LNCAP (cell line): ENCODE measurements at regions not wholly inside any gene's neighbourhood (a gene's known extent, or its start where the extent isn't known, plus 50 kb on each side); places are given as distances from the start of the nearest gene placed in this dataset.

Experiments
- TF ChIP-seq, protein P1 (sequence below): fragments of 450-650 bp; IDR thresholded peaks from 2 replicates; pipeline ENCODE4 v1.5.1; 2017; ENCODE audit warnings: mild to moderate bottlenecking

DNA sequence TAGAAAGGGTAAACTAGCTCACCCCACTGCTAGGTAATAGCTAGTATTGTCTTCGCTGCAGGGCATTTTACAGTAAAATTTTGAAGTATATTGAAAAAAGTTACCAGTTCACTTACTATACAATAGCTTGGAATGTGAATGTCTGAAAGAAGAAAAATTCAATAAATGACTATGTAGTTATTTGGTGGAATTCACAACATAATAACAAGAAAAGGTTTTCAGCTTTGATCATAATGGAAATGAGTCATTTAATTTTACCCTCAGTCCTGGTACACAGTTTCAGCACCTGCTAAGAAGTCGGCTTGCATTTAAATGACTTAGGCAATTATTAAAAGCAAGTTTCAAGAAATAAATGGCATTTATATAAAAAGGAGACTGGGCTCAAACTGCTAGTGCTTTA is 90.4 kb downstream of the NUP35 start:
- TF ChIP-seq, protein P1, sequence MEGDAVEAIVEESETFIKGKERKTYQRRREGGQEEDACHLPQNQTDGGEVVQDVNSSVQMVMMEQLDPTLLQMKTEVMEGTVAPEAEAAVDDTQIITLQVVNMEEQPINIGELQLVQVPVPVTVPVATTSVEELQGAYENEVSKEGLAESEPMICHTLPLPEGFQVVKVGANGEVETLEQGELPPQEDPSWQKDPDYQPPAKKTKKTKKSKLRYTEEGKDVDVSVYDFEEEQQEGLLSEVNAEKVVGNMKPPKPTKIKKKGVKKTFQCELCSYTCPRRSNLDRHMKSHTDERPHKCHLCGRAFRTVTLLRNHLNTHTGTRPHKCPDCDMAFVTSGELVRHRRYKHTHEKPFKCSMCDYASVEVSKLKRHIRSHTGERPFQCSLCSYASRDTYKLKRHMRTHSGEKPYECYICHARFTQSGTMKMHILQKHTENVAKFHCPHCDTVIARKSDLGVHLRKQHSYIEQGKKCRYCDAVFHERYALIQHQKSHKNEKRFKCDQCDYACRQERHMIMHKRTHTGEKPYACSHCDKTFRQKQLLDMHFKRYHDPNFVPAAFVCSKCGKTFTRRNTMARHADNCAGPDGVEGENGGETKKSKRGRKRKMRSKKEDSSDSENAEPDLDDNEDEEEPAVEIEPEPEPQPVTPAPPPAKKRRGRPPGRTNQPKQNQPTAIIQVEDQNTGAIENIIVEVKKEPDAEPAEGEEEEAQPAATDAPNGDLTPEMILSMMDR = no peak

DNA sequence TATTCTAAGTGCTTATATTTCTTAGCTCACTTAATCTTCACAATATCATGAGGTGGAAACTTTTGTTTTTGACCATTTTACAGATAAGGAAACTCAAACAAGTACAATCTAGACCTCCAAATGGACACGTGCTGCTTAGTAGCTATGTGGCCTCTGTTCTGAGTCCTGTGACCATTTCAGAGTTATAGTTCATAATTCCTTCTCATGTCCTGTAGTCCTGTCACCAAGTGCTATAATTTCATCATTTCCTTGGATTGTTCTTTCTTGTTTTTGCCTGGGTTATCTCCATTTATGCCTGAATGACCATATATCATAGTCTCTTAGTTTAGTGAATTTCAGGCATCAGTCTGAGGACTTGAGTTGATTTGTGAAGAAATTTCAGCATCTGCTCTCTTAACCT is 91.7 kb downstream of the NUP35 start:
- TF ChIP-seq, protein P1 = no peak

DNA sequence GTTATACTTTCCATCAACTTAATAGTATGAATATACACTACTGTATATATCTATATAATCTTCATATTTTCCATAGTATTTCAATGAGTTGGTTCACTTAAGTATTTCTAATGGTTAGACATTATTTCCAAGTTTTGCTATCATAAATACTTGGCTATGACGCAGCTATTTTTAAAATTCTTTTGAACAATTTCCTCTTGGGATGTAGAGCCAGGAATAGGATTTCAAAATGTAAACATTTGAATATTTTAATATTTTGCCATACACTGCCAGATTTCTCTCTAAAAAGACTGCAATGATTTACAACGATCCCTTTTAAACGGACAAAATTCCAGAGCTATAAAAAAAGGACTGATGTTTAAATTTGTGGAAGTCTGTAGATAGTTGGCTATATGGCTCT is 95.6 kb downstream of the NUP35 start:
- TF ChIP-seq, protein P1 = no peak

DNA sequence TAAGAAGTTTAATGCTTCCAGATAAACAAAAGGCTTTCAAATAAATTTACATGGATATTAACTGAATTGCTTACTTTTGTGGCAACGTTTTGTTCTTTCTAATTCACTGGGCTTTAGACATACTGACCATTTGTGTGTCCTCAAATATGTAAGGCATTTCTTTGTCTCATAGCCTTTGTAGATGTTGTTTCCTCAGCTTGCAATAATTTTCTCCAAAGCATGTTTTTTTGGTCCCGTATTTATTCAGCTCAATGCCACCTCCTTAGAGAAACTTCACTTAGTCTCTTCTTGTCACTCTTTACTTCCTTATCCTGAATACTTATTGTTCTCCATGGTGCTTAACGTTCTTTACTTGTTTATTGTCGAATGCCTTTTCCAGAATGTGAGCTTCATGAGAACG is 98.5 kb downstream of the NUP35 start:
- TF ChIP-seq, protein P1 = no peak

DNA sequence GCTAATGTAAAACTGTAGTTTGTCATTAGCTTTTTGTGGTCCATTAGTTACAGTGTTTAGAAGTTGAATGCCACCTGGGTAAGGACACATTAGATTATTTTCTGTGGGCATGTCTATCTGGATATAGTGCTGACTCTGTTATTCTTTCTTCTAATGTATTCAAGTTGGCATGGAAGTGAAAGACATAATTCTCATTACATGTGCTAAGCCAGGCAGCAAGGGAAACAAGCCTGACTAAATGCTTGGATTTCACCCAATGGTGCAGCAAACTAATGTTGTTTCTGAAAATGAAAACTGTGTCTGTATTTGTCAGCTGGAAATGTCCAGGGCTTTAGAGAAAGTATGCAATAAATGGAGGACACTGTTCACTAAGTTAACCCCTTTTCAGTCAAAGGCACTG is 100.7 kb downstream of the NUP35 start:
- TF ChIP-seq, protein P1 = no peak

DNA sequence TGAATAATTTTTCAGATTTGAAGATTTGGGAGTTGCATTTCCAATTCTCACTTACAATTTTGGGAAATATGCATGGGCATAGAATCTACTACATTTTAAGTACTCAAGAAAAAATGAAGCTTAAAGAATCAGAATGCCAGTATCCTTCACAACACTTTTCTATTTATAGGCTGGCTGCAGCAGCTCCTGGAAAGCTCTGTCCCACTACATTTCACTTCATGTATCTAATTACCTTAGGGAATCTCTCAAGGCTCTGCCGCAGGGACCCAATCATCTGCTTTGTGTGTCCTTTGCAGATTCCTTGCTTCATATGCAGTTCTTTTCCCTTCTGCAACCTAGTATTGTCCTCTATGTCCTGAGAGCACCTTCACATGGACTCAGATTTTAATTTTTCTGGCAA is 102.9 kb downstream of the NUP35 start:
- TF ChIP-seq, protein P1 = no peak

DNA sequence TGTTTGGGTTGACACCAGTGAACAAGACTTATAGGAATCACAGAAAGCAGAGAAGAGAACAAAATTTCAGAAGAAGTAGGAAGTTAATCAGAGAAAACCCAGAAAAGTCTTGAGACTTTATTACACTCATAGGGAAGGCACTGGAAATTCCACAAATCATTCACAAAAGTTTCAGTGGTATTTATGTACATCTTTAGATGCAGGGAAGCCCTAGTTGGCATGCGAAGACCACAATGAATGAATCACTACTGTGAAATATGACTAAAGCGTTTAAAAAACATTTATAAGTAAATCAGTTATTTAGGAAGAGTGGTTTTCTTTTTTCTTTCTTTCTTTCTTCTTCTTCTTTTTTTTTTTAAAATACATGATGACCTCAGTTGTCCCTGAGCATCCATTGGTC is 105.1 kb downstream of the NUP35 start:
- TF ChIP-seq, protein P1 = no peak

DNA sequence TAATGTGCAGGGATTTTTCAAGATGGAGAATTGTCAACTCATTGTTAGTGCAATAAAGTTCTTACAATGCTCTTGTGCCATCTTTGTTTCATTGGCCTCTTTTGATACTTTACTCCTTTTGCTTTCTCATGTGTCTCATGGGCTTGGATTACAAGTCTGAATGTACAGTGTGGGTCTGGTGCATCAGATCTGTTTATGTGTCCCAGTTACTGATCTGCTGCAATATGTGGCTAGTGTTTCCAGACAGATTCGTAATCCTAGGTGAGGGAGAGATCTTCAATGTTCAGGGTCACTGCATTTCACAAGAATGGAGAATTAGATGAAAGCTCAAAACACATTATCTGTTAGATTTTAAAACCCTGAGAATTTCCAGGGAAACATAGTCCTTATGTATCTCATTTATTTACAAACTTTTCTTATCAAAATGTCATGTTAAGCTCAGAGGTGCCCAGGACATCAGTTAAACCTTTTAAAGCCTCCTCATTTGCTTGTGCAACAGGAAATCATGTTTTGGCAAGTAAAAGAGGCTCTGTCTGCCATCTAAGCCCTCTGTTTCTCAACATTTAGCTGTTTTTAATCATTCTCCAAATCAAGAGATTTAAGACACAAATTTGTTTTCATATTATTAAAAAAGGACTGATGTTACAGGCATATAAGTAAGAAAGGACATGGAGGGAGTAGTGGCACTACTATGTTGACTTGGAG is 108.1 kb downstream of the NUP35 start:
- TF ChIP-seq, protein P1 = no peak
